Muscle layer of duodenum (tissue), 2 donors: ENCODE measurements at regions not wholly inside any gene's neighbourhood (a gene's known extent, or its start where the extent isn't known, plus 50 kb on each side); places are given as distances from the start of the nearest gene placed in this dataset.

ENCODE experiments used
- H3K27ac ChIP-seq: one replicate; pipeline ENCODE4 v1.7.0; 2013; ENCODE audit warnings: mild to moderate bottlenecking, low read length
- H3K27me3 ChIP-seq: one replicate; pipeline ENCODE4 v1.7.0; 2013; ENCODE audit warnings: low read depth, mild to moderate bottlenecking, control low read depth, low read length
- H3K36me3 ChIP-seq, 2 donors: one replicate each; pipeline ENCODE4 v1.7.0; 2013; ENCODE audit warnings: low read length in 2 of 2, control low read depth in 1 of 2, mild to moderate bottlenecking in 1 of 2; ENCODE audit not compliant: insufficient read depth in 2 of 2, control insufficient read depth in 1 of 2
- H3K4me1 ChIP-seq, 2 donors: one replicate each; pipeline ENCODE4 v1.7.0; 2013; ENCODE audit warnings: low read length in 2 of 2, mild to moderate bottlenecking in 2 of 2, control low read depth in 1 of 2, moderate library complexity in 1 of 2; ENCODE audit not compliant: insufficient read depth in 2 of 2, control insufficient read depth in 1 of 2
- H3K4me3 ChIP-seq, 2 donors: one replicate each; pipeline ENCODE4 v1.7.0; 2013; ENCODE audit warnings: low read length in 2 of 2, low read depth in 1 of 2, mild to moderate bottlenecking in 1 of 2
- H3K9me3 ChIP-seq, 2 donors: one replicate each; pipeline ENCODE4 v1.7.0; 2013; ENCODE audit warnings: low read length in 2 of 2, control low read depth in 1 of 2, mild to moderate bottlenecking in 1 of 2; ENCODE audit not compliant: control insufficient read depth in 1 of 2
- donor health status: healthy.

DNA sequence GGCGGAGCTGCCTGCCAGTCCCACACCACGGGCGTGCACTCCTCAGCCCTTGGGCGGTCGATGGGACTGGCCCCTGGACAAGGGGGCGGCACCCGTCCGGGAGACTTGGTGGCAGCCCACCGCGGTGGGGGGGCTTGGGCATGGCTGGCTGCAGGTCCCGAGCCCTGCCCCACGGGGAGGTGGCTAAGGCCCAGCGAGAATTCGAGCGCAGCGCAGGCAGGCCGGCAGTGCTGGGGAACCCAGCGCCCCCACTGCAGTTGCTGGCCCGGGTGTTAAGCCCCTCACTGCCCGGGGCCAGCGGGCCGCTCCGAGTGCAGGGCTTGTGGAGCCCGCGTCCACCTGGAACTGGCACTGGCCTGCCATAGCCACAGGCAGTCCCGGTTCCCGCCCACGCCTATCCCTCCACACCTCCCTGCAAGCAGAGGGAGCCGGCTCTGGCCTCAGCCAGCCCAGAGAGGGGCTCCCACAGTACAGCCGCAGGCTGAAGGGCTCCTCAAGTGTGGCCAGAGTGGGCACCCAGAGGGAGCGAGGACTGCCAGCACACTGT is 742.9 kb upstream of the DDX18 start:
- Histone ChIP-seq H3K36me3 (no peaks in the 10 kb centered on the region), H3K27ac (no peak overlapping the region), H3K4me1 (no peaks in the 10 kb centered on the region), H3K27me3 (no peaks in the 10 kb centered on the region), H3K4me3 (no peak overlapping the region), H3K9me3 (peaks cover 0 to 11% of the 10 kb centered on the region in 2 donors)

DNA sequence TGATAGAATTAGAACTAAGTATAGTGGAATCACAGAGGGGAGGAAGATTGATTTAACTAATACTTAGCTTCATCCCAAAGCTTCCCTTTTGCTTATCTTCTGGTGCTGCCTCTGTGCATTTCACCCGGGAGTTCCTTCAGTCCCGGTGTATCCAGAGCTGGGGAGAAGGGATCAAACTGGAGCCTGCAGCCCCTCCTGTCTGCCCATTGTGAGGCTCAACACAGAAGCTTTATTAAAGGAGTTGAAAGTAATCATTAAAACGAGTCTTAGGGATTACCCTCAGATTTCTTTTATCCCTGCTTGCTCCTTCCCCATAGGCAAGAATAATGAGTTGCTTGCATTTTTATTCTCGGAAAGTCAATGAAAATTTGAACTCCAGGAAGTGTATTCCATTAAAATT is 739.7 kb upstream of the DDX18 start:
- Histone ChIP-seq H3K27me3 (no peaks in the 10 kb centered on the region), H3K36me3 (no peaks in the 10 kb centered on the region), H3K4me3 (no peak overlapping the region), H3K9me3 (peaks cover 0 to 11% of the 10 kb centered on the region in 2 donors), H3K27ac (no peak overlapping the region), H3K4me1 (no peaks in the 10 kb centered on the region)

DNA sequence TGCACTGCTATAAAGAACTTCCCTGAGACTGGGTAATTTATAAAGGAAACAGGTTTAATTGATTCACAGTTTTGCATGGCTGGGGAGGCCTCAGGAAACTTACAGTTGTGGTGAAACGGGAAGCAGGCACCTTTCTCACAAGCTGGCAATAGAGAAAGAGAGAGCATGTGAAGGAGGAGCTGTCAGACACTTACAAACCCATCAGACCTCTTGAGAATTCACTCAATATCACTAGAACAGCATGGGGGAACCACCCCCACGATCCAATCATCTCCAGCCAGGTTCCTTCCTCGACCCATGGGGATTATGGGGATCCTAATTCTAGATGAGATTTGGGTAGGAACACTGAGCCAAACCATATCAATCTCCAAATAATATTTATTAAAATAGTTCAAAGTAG is 729.2 kb upstream of the DDX18 start:
- Histone ChIP-seq H3K36me3 (no peaks in the 10 kb centered on the region), H3K4me3 (no peak overlapping the region), H3K27ac (no peak overlapping the region), H3K27me3 (no peaks in the 10 kb centered on the region), H3K4me1 (no peaks in the 10 kb centered on the region), H3K9me3 (no peaks in the 10 kb centered on the region)

DNA sequence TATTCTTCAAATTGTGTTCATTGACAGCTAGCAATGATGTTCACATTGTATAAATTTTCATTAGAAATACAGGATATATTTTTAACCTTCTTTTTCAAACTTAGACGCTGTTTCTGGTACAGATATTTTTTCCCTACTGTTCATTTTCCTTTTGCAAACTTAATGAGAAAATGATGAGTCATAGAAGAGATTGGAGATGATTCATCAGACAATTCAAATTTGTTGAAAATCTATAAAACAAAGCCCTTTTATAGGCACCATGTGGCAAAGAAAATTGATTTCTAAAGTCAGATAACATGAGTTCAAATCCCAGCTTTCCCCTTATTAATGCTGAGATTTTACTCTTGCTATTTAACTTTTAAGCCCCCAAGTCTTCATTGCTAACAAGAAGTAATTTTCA is 728.8 kb upstream of the DDX18 start:
- Histone ChIP-seq H3K27ac (no peak overlapping the region), H3K9me3 (no peaks in the 10 kb centered on the region), H3K27me3 (no peaks in the 10 kb centered on the region), H3K36me3 (no peaks in the 10 kb centered on the region), H3K4me3 (no peak overlapping the region), H3K4me1 (no peaks in the 10 kb centered on the region)

DNA sequence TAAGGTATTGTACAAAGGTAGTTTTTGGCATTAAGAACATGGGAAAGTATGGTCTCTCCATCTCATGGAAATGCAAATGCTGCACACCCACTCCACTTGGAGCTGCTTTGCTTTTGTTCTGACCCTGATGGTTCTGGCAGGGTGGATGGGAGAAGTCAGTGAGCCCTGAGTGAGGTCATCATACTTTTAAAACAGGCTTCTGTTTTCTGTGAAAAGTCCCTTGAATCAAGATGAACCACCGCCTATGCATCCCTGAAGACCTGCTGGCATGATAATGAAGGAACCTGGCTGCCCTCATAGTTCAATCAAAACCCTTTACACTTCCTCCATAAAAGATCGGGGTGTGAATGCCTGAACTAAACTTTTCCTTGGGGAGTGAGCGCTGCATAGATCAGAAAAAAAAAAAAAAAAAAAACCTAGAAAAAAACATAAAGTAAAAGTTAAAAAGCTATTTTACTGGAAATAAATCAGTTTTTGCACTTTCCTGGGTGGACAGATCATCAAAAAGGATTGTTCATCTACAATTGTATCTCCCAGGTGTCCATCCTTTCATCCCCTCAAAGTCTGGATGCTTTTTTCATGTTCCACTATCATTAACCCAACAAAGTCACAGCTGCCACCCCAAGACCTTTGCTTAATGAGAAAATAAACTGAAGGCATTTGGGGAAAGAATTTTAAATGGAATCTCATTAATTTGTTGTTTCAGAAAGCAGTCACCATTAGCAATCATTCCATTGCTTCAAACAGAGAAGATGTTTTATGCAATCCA is 728.1 kb upstream of the DDX18 start:
- H3K27me3 ChIP-seq = no peaks in the 10 kb centered on the region
- H3K4me3 ChIP-seq = no peak overlapping the region
- no peaks in the 10 kb centered on the region for H3K4me1 ChIP-seq
- H3K9me3 ChIP-seq = no peaks in the 10 kb centered on the region
- no peaks in the 10 kb centered on the region for H3K36me3 ChIP-seq
- H3K27ac ChIP-seq = no peak overlapping the region

DNA sequence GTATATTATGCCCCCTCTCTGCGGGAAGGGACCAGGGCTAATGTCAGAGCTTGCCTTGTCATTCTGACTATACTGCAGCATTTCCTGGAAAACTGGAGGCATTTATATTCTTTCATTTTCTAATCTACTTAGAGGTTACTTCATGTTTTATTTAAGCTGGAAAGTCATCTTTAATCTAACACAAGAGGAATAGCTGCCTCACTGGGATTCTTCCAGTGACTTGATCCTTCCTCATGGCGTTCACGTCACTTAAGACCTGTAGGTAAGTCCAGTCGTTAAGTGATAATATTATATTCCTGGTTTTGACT is 727.6 kb upstream of the DDX18 start:
- no peak overlapping the region for H3K4me3 ChIP-seq
- no peaks in the 10 kb centered on the region for H3K27me3 ChIP-seq
- H3K27ac ChIP-seq = no peak overlapping the region
- H3K4me1 ChIP-seq = no peaks in the 10 kb centered on the region
- no peaks in the 10 kb centered on the region for H3K9me3 ChIP-seq
- no peaks in the 10 kb centered on the region for H3K36me3 ChIP-seq

DNA sequence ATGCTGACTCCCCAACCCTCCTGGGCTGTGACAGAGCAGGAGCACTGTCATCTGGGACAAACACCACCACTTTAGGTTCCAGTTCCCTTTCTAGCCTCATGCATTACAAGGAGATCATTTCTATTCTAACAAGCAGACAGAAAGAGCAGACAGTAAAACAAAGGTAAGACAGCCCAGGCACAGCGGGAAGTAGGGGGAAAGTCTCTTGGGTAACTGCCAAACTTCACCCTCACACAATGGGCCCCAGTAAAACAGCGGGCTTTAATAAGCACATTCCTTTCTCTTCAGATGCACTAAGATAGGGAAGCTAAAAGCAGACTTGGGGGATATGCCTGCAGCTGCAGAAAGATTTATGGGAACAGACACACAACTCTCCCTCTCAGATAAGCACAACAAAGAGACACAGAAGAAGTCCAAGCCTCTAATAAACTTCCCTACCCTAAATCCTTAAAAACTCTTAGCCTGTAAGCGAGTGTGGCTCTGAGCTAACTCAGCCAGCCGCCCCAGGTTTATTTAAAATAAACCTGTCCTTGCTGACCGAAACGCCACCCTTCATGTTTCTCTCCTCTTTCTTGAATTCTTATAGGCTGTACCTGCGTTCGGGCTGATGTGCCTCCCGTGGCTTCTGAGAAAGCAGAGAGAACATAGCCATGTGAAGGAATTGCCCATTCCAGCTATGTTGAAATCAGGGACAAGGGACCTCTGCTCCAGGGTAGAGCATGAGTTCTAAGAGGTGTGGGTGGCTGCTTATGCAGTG is 726.8 kb upstream of the DDX18 start:
- Histone ChIP-seq H3K27ac (no peak overlapping the region), H3K27me3 (no peaks in the 10 kb centered on the region), H3K36me3 (no peaks in the 10 kb centered on the region), H3K4me1 (no peaks in the 10 kb centered on the region), H3K9me3 (no peaks in the 10 kb centered on the region), H3K4me3 (no peak overlapping the region)

DNA sequence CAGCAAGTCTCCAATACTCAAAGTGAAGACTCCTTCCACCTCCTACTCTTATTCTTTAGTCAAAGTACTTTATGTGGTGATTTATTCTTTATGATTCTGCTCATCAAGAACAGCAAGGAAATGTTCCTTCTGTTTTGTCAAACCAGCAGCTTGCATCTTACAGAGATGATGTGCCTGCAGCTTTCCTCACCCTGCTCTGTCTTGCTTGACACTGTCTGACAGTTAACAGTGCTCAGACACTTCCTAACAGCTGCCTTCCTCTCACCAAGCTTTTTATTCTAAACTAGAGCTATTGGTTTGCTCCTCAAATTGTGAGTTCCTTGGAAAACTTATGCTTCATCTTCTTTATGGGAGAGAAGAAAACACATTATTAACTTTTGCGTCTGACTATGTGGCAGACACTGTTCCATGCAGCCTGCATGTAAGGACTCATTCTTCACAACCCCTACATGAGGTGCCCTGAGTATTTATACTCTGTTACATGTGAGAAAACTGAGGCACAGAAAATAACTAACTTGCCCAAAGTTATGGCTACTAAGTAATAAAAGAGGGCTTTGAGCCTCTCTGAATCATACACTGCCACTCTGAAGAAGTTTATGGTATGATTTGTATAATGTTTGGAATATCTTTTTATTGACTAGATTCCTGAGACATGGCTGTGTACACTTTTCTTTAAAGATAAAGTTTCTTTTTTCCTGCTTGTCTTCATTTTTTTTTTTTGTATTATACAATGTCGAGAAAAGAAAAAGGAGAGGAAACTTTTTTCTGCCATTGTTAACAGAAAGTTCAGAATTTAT is 723.3 kb upstream of the DDX18 start:
- no peaks in the 10 kb centered on the region for H3K27me3 ChIP-seq
- H3K9me3 ChIP-seq = no peaks in the 10 kb centered on the region
- no peaks in the 10 kb centered on the region for H3K4me1 ChIP-seq
- H3K36me3 ChIP-seq = no peaks in the 10 kb centered on the region
- no peak overlapping the region for H3K27ac ChIP-seq
- H3K4me3 ChIP-seq = no peak overlapping the region

DNA sequence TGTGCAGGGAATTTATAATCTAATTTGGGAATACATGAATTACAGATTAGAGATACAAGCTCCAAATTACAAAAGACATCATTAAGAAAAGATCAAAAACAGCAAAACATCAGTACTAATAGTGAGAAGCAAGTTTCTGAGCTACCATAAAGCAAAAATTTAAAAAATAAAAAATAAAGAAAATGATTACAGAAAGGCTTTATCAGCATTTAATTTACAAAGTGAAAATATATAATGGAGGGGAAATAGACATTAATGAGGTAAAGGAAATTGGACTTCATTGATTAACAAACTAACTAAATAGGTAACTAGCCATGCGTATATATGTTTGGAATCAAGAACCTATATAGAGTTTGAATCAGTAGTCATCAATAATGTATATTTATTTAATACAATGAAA is 712.9 kb upstream of the DDX18 start:
- H3K36me3 ChIP-seq = no peaks in the 10 kb centered on the region

DNA sequence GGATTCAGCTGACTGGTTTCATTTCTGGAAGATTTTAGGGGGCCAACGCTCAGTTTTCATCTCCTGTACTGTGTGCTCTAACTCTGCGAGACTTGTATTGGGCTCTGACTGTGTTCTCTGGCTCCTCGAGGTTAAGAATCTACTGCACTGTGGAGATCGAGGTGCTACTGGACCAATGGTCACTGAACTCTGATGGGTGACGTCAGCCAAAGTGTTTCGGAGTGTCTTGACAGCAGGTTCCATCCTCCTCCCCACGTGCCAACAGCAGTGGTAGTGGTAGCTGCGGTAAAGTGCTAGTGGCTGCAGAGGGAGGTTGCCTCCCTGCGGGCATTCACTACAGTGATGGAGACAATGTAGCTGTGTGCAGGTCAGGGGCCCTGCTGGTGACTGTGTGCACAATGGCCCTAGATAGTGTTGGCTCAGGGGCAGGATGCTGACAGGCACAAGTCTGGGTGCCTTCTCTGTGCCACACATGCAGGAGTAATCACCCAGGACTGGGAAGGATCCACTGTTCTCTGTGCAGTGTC is 705.7 kb upstream of the DDX18 start:
- no peaks in the 10 kb centered on the region for H3K27me3 ChIP-seq
- H3K4me3 ChIP-seq = no peak overlapping the region
- no peaks in the 10 kb centered on the region for H3K4me1 ChIP-seq
- H3K27ac ChIP-seq = no peak overlapping the region
- no peaks in the 10 kb centered on the region for H3K36me3 ChIP-seq
- H3K9me3 ChIP-seq = no peaks in the 10 kb centered on the region

More for the DNA sequence above, 712.9 kb upstream of the DDX18 start:
- H3K27ac ChIP-seq = no peak overlapping the region
- no peaks in the 10 kb centered on the region for H3K4me1 ChIP-seq
- H3K9me3 ChIP-seq = no peaks in the 10 kb centered on the region
- no peak overlapping the region for H3K4me3 ChIP-seq
- no peaks in the 10 kb centered on the region for H3K27me3 ChIP-seq

DNA sequence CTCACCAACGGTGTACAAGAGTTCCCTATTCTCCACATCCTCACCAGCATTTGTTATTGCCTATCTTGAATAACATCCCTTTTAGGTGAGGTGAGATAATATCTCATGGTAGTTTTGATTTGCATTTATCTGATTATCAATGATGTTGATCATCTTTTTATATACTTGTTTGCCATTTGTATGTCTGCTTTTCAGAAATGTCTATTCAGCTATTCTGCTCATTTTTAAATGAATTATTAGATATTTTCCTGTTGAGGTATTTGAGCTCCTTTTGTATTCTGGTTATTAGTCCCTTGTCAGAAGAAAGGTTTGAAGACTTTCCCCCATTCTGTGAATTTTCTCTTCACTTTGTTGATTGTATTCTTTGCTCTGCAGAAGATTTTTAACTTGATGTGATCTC is 695.5 kb upstream of the DDX18 start:
- Histone ChIP-seq H3K27me3 (no peaks in the 10 kb centered on the region), H3K4me3 (no peak overlapping the region), H3K27ac (no peak overlapping the region), H3K9me3 (no peaks in the 10 kb centered on the region), H3K4me1 (no peaks in the 10 kb centered on the region), H3K36me3 (no peaks in the 10 kb centered on the region)
